KMS-11 (cell line): ENCODE measurements at regions not wholly inside any gene's neighbourhood (a gene's known extent, or its start where the extent isn't known, plus 50 kb on each side); places are given as distances from the start of the nearest gene placed in this dataset.

Experiments
- H2AFZ ChIP-seq: fragments of 200-600 bp; sonication (generic); 2 replicates; pipeline ENCODE4 v1.6.1; 2016; ENCODE audit warnings: antibody characterized with exemption, mixed run types, low read depth
- H3K27ac ChIP-seq: fragments of 200-600 bp; sonication (generic); 2 replicates; pipeline ENCODE4 v1.6.1; 2016; ENCODE audit warnings: mild to moderate bottlenecking, mixed run types
- H3K27me3 ChIP-seq: fragments of 200-600 bp; sonication (generic); 2 replicates; pipeline ENCODE4 v1.6.1; 2017; ENCODE audit warnings: mild to moderate bottlenecking, low read depth, mixed run types, moderate library complexity; ENCODE audit not compliant: insufficient read depth
- H3K36me3 ChIP-seq: fragments of 200-600 bp; sonication (generic); 2 replicates; pipeline ENCODE4 v1.6.1; 2017; ENCODE audit warnings: mild to moderate bottlenecking, mixed run types; ENCODE audit not compliant: insufficient read depth
- H3K4me1 ChIP-seq: fragments of 200-600 bp; sonication (generic); 2 replicates; pipeline ENCODE4 v1.6.1; 2016; ENCODE audit warnings: mild to moderate bottlenecking, low read depth, mixed run types; ENCODE audit not compliant: poor library complexity, severe bottlenecking
- H3K4me2 ChIP-seq: fragments of 200-600 bp; sonication (generic); 2 replicates; pipeline ENCODE4 v1.7.0; 2016; ENCODE audit warnings: mild to moderate bottlenecking, mixed run types
- H3K4me3 ChIP-seq: fragments of 200-600 bp; sonication (generic); IDR thresholded peaks from 2 replicates; pipeline ENCODE4 v1.6.1; 2017; ENCODE audit warnings: low read depth, low read length, mixed read lengths; ENCODE audit not compliant: insufficient read depth
- H3K79me2 ChIP-seq: fragments of 200-600 bp; sonication (generic); 2 replicates; pipeline ENCODE4 v1.6.1; 2016; ENCODE audit warnings: low read depth, mixed run types; ENCODE audit not compliant: insufficient read depth
- H3K9ac ChIP-seq: fragments of 200-600 bp; sonication (generic); 2 replicates; pipeline ENCODE4 v1.6.1; 2016; ENCODE audit warnings: mild to moderate bottlenecking, mixed run types
- H4K20me1 ChIP-seq: fragments of 200-600 bp; sonication (generic); 2 replicates; pipeline ENCODE4 v1.6.1; 2016; ENCODE audit warnings: mild to moderate bottlenecking, mixed run types; ENCODE audit not compliant: insufficient read depth
- TF ChIP-seq, protein P1 (sequence below): fragments of 200-600 bp; sonication (generic); conservative IDR thresholded peaks from 2 replicates; pipeline ENCODE4 v1.6.1; 2017; ENCODE audit warnings: low read depth, mild to moderate bottlenecking, antibody characterized with exemption, low read length, moderate library complexity, mixed read lengths

DNA sequence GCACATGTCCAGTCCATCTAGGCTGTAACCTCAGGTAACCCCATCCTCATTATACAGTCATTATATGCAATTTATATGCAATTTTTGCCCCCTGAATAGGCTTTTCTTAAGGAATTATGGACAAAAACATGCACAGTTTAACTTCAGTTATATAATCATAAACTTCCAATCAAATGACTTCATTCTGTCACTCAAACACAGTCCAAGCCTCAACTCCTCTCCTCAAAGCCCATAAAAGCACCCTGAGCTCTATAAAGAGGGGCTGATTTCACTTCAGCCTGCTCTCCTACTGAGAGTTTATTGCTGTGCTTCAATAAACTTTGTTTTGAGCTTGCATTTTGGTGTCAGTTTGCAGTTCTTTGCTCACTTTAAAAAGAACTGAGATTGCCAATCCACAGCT lies 1805.5 kb downstream of the BRINP3 start:
- H3K27ac ChIP-seq, result no peak overlapping the region
- no peaks in the 10 kb centered on the region for H3K79me2 ChIP-seq
- TF ChIP-seq, protein P1, sequence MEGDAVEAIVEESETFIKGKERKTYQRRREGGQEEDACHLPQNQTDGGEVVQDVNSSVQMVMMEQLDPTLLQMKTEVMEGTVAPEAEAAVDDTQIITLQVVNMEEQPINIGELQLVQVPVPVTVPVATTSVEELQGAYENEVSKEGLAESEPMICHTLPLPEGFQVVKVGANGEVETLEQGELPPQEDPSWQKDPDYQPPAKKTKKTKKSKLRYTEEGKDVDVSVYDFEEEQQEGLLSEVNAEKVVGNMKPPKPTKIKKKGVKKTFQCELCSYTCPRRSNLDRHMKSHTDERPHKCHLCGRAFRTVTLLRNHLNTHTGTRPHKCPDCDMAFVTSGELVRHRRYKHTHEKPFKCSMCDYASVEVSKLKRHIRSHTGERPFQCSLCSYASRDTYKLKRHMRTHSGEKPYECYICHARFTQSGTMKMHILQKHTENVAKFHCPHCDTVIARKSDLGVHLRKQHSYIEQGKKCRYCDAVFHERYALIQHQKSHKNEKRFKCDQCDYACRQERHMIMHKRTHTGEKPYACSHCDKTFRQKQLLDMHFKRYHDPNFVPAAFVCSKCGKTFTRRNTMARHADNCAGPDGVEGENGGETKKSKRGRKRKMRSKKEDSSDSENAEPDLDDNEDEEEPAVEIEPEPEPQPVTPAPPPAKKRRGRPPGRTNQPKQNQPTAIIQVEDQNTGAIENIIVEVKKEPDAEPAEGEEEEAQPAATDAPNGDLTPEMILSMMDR, result no peak
- no peaks in the 10 kb centered on the region for H3K36me3 ChIP-seq
- H3K27me3 ChIP-seq, result no peaks in the 10 kb centered on the region
- H3K4me3 ChIP-seq, result no peak overlapping the region
- no peak overlapping the region for H3K9ac ChIP-seq
- H3K4me2 ChIP-seq, result no peak overlapping the region
- no peaks in the 10 kb centered on the region for H4K20me1 ChIP-seq
- no peak overlapping the region for H2AFZ ChIP-seq
- no peaks in the 10 kb centered on the region for H3K4me1 ChIP-seq

DNA sequence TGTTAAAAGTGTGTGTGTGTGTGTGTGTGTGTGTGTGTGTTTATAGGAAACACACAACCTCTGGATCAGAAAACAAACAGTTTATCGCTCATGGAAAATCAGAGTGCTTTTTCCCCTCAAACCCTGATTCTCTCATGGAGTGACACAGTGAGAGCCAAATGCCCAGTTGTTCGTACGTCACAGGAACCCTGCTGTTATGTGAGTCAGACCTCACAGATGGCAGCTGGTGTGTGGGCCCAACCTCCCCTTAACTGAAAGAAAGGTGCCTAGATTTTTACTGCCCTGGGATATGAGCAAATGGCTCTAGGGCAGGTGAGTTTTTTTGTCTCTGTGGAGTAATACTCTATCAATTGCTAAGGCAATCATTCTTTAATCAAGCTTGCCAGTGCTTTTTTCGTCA lies 1788.1 kb downstream of the BRINP3 start:
- Histone ChIP-seq H3K27ac (no peak overlapping the region), H3K4me1 (no peaks in the 10 kb centered on the region), H3K9ac (no peak overlapping the region), H3K79me2 (no peaks in the 10 kb centered on the region), H2AFZ (no peak overlapping the region), H3K36me3 (no peaks in the 10 kb centered on the region), H3K4me2 (no peak overlapping the region), H4K20me1 (no peaks in the 10 kb centered on the region), H3K4me3 (no peak overlapping the region), H3K27me3 (no peaks in the 10 kb centered on the region)
- TF ChIP-seq, protein P1, result no peak

DNA sequence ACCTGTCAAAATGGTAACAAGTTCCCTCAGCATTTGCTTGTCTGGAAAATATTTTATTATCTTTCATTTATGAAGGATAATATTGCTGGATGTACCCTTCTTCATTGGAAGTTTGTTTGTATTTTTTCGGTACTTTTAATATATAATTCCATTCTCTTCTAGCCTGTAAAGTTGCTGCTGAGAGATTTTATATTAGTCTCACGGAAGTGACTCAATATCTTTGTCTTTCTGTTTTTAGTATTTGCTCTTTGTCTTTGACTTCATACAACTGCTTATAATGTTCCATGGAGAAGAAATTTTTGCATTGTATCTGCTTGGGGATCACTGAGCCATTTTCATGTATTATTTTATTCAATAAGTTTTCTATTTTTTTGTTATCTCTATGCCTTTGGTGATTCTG lies 1777.5 kb downstream of the BRINP3 start:
- H2AFZ ChIP-seq, result no peak overlapping the region

DNA sequence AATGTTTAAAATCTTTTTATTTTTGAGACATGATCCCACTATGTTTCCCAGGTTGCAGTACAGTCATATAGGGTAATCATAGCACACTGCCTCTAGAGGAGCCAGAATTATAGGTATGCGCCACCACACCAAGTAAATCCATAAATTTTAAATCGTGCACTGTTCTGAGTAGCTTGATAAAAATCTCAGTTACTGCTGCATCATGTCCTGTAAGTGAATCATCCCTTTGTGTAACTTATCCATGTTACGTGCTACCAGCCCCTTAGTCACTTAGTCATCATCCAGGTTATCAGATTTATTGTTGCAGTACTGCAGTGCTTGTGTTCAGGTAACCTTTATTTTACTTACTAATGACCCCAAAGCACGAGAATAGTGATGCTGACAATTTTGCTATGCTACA lies 1770.9 kb downstream of the BRINP3 start:
- no peak overlapping the region for H3K4me2 ChIP-seq
- H3K27ac ChIP-seq, result no peak overlapping the region
- TF ChIP-seq, protein P1, result no peak

More for the DNA sequence above, 1777.5 kb downstream of the BRINP3 start:
- H3K27me3 ChIP-seq, result no peaks in the 10 kb centered on the region
- H3K4me2 ChIP-seq, result no peak overlapping the region
- no peak overlapping the region for H3K4me3 ChIP-seq
- H3K79me2 ChIP-seq, result no peaks in the 10 kb centered on the region
- TF ChIP-seq, protein P1, result no peak
- H3K27ac ChIP-seq, result no peak overlapping the region
- no peaks in the 10 kb centered on the region for H3K36me3 ChIP-seq
- H3K4me1 ChIP-seq, result no peaks in the 10 kb centered on the region
- no peaks in the 10 kb centered on the region for H4K20me1 ChIP-seq
- no peak overlapping the region for H3K9ac ChIP-seq

More for the DNA sequence above, 1770.9 kb downstream of the BRINP3 start:
- no peak overlapping the region for H3K4me3 ChIP-seq
- no peaks in the 10 kb centered on the region for H3K4me1 ChIP-seq
- H3K9ac ChIP-seq, result no peak overlapping the region
- no peaks in the 10 kb centered on the region for H4K20me1 ChIP-seq
- no peak overlapping the region for H2AFZ ChIP-seq
- H3K79me2 ChIP-seq, result no peaks in the 10 kb centered on the region
- no peaks in the 10 kb centered on the region for H3K36me3 ChIP-seq
- no peaks in the 10 kb centered on the region for H3K27me3 ChIP-seq
